ENCODE measurements at regions not wholly inside any gene's neighbourhood (a gene's known extent, or its start where the extent isn't known, plus 50 kb on each side); places are given as distances from the start of the nearest gene placed in this dataset.

DNA sequence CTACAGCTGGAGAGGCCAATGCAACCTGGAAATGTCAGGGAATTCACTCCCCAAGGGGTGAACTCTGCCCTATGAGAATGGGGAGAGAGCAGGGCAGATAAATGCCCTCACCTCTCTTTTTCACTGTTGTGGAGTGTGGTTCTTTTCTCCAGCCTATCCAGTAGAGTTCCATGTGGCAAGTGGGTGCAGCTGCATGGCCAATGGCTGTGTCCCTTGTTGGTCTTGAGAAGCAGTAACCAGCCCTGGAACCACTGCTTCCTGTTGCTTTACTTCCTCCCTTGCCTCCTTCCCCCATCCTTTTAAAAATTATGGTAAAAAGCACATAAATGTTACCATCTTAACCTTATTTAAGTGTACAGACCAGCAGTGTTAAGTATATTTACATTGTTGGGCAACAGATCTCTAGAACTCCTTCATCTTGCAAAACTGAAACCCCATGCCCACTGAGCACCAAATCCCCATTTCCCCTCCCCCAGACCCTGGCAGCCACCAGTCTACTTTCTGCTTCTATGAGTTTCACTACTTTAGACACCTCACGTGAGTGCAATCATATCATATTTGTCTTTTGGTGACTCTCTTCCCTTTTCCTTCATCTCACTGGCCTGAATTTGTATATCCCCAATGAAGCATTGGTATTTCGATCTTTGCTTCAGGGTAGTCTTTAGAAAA is 77.0 kb upstream of the GRIP1 start:
- H3K4me2 ChIP-seq (ENCODE audit: insufficient read depth, low read length), result no peak overlapping the region
- ATAC-seq (no peak), DNase-seq (ENCODE audit: extremely low read depth in 1 of 4, low spot score in 3 of 4) (no peak), FAIRE-seq (no peak)
- in situ Hi-C loops (cut with MboI) (no loop called here), intact Hi-C loops (cut with micrococcal nuclease) (no loop called here)
- H3K4me3 ChIP-seq, result no peak overlapping the region
- H3K79me2 ChIP-seq (ENCODE audit: control insufficient read depth, insufficient read depth, low read length), result no peaks in the 10 kb centered on the region
- CTCF ChIA-PET (ENCODE audit: low intra/inter-chr PET ratio), result no interaction called here
- 0% methylated on average over 2 of the region's 2 CpGs for WGBS (ENCODE audit: insufficient coverage, low coverage, missing lambda C conversion rate)
- no peaks in the 10 kb centered on the region for H3K27me3 ChIP-seq (ENCODE audit: control insufficient read depth in 2 of 2, insufficient read depth in 2 of 2, low read length in 2 of 2)
- BruUV-seq (replicated peaks), result no TSS peak
- H3K27ac ChIP-seq (ENCODE audit: extremely low read depth, low read depth, low read length), result no peak overlapping the region
- no peaks in the 10 kb centered on the region for H3K9me3 ChIP-seq (replicated peaks; ENCODE audit: control insufficient read depth, insufficient read depth, low read depth, low read length)
- H3K4me1 ChIP-seq (replicated peaks in 1 of 2; ENCODE audit: control insufficient read depth in 2 of 2, insufficient read depth in 2 of 2, low read length in 2 of 2), result no peaks in the 10 kb centered on the region
- no peak overlapping the region for H2AFZ ChIP-seq (ENCODE audit: low read depth, low read length)
- no peak overlapping the region for H3K9ac ChIP-seq (ENCODE audit: insufficient read depth in 1 of 2, low read depth in 2 of 2, low read length in 2 of 2)
- no peaks in the 10 kb centered on the region for H4K20me1 ChIP-seq (replicated peaks; ENCODE audit: control insufficient read depth, insufficient read depth, low read length)
- H3K9me1 ChIP-seq (ENCODE audit: control insufficient read depth, insufficient read depth, low read length), result no peaks in the 10 kb centered on the region
- no peaks in the 10 kb centered on the region for H3K36me3 ChIP-seq (ENCODE audit: control insufficient read depth, insufficient read depth, low read length)
- TF ChIP-seq ZFP36 (IDR thresholded peaks at IDR 0.05; ENCODE audit: low read depth, low read length, partially characterized antibody), result no peak
- POLR2A ChIA-PET, result no interaction called here

DNA sequence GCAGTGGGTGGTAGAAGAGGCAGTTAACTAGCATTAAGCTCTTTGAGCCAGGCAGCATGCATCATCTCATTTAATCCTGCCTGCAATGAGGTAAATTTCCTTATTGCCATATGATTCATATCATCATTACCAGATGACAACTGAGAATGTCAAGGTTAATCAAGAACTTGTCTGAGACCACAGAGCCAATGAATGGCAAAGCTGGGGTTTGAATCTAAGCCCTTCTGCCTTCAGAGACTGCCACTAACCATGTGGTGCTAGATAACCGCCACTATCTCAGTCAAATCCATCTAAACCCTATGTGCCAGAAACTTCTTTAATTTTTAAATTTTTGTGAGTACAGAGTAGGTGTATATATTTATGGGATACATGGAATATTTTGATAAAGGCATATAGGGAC is 77.8 kb upstream of the GRIP1 start:
- CTCF ChIA-PET (ENCODE audit: low intra/inter-chr PET ratio), result no interaction called here
- H3K36me3 ChIP-seq (ENCODE audit: control insufficient read depth, insufficient read depth, low read length), result no peaks in the 10 kb centered on the region
- POLR2A ChIA-PET, result no interaction called here
- DNase-seq (ENCODE audit: extremely low read depth in 1 of 4, low spot score in 3 of 4) (no peak), ATAC-seq (no peak), FAIRE-seq (no peak)
- H3K9ac ChIP-seq (ENCODE audit: insufficient read depth in 1 of 2, low read depth in 2 of 2, low read length in 2 of 2), result no peak overlapping the region
- no peaks in the 10 kb centered on the region for H3K4me1 ChIP-seq (replicated peaks in 1 of 2; ENCODE audit: control insufficient read depth in 2 of 2, insufficient read depth in 2 of 2, low read length in 2 of 2)
- H2AFZ ChIP-seq (ENCODE audit: low read depth, low read length), result no peak overlapping the region
- no peaks in the 10 kb centered on the region for H4K20me1 ChIP-seq (replicated peaks; ENCODE audit: control insufficient read depth, insufficient read depth, low read length)
- H3K4me2 ChIP-seq (ENCODE audit: insufficient read depth, low read length), result no peak overlapping the region
- H3K4me3 ChIP-seq, result no peak overlapping the region
- H3K9me1 ChIP-seq (ENCODE audit: control insufficient read depth, insufficient read depth, low read length), result no peaks in the 10 kb centered on the region
- intact Hi-C loops (cut with micrococcal nuclease), result no loop called here
- no TSS peak for BruUV-seq (replicated peaks)
- H3K9me3 ChIP-seq (replicated peaks; ENCODE audit: control insufficient read depth, insufficient read depth, low read depth, low read length), result no peaks in the 10 kb centered on the region
- in situ Hi-C loops (cut with MboI), result no loop called here
- no peaks in the 10 kb centered on the region for H3K79me2 ChIP-seq (ENCODE audit: control insufficient read depth, insufficient read depth, low read length)
- no peak overlapping the region for H3K27ac ChIP-seq (ENCODE audit: extremely low read depth, low read depth, low read length)
- H3K27me3 ChIP-seq (ENCODE audit: control insufficient read depth in 2 of 2, insufficient read depth in 2 of 2, low read length in 2 of 2), result no peaks in the 10 kb centered on the region
- 29% methylated on average over 1 of the region's 1 CpG for WGBS (ENCODE audit: insufficient coverage, low coverage, missing lambda C conversion rate)
- TF ChIP-seq TRIM24 (IDR thresholded peaks at IDR 0.05), result no peak
- no peak for TF ChIP-seq RBM14 (IDR thresholded peaks at IDR 0.05; ENCODE audit: borderline replicate concordance, insufficient read depth, low read depth, low read length)
- TF ChIP-seq, protein P1, sequence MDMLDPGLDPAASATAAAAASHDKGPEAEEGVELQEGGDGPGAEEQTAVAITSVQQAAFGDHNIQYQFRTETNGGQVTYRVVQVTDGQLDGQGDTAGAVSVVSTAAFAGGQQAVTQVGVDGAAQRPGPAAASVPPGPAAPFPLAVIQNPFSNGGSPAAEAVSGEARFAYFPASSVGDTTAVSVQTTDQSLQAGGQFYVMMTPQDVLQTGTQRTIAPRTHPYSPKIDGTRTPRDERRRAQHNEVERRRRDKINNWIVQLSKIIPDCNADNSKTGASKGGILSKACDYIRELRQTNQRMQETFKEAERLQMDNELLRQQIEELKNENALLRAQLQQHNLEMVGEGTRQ (CRISPR knock-in tag; IDR thresholded peaks at IDR 0.05), result no peak
- TF ChIP-seq TAF7 (tag; IDR thresholded peaks at IDR 0.05), result no peak
- TF ChIP-seq TCF7 (IDR thresholded peaks at IDR 0.05; ENCODE audit: borderline replicate concordance), result no peak
- TF ChIP-seq NFXL1 (CRISPR knock-in tag; IDR thresholded peaks at IDR 0.05), result no peak
- TF ChIP-seq ZNF232 (CRISPR knock-in tag; IDR thresholded peaks at IDR 0.05), result no peak
- no peak for TF ChIP-seq MTA3 (IDR thresholded peaks at IDR 0.05; ENCODE audit: borderline replicate concordance)
- no peak for TF ChIP-seq STAT6 (CRISPR knock-in tag; IDR thresholded peaks at IDR 0.05)
- TF ChIP-seq FOXJ2 (tag; IDR thresholded peaks at IDR 0.05), result no peak
- TF ChIP-seq TCF7L2 (IDR thresholded peaks at IDR 0.05; ENCODE audit: low read depth, low read length), result no peak

All from K562 (cell line).